Gastrocnemius medialis (tissue), 4 donors: ENCODE measurements at regions not wholly inside any gene's neighbourhood (a gene's known extent, or its start where the extent isn't known, plus 50 kb on each side); places are given as distances from the start of the nearest gene placed in this dataset.

Experiments used
- POLR2A ChIP-seq, 2 donors: fragments of 450-650 bp; IDR thresholded peaks; one replicate each; pipeline ENCODE4 v1.6.1; 2017; ENCODE audit warnings: antibody characterized with exemption in 2 of 2, mild to moderate bottlenecking in 2 of 2, moderate library complexity in 2 of 2
- TF ChIP-seq, protein P1 (sequence below), 5 experiments: fragments of 450-650 bp in 3 of 5; fragments of 200-600 bp in 2 of 5; sonication (generic) in 2 of 5; IDR thresholded peaks in 4 of 5; conservative IDR thresholded peaks in 1 of 5; 1 replicate in 4 of 5; 2 replicates in 1 of 5; pipeline ENCODE4 v1.5.1; 2016 to 2019; ENCODE audit warnings: antibody characterized with exemption in 5 of 5, mild to moderate bottlenecking in 3 of 5, moderate library complexity in 3 of 5

DNA sequence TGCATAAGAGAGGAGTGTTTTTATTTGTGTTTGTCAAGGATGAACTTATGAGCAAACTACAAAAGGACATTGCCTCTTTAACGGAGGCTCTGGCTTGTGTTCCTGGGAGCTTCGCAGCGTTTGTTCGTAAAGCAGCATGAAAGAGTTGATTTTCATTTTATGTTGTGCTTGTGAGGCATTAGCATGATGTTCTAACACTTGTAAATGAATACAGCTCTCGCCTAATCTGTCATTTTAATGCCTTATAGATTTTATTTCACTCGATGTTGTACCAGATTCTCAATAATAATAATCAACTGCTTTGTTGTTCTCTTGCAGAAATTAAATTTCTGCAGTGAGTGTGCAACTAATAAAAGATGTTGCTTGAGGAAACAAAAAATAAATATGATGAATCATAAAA lies 687.3 kb upstream of the FANCL start:
- TF ChIP-seq, protein P1, sequence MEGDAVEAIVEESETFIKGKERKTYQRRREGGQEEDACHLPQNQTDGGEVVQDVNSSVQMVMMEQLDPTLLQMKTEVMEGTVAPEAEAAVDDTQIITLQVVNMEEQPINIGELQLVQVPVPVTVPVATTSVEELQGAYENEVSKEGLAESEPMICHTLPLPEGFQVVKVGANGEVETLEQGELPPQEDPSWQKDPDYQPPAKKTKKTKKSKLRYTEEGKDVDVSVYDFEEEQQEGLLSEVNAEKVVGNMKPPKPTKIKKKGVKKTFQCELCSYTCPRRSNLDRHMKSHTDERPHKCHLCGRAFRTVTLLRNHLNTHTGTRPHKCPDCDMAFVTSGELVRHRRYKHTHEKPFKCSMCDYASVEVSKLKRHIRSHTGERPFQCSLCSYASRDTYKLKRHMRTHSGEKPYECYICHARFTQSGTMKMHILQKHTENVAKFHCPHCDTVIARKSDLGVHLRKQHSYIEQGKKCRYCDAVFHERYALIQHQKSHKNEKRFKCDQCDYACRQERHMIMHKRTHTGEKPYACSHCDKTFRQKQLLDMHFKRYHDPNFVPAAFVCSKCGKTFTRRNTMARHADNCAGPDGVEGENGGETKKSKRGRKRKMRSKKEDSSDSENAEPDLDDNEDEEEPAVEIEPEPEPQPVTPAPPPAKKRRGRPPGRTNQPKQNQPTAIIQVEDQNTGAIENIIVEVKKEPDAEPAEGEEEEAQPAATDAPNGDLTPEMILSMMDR (IDR thresholded peaks at IDR 0.05 in 4 of 5, conservative IDR thresholded peaks at IDR 0.05 in 1 of 5), result no peak
- no peak for TF ChIP-seq POLR2A (IDR thresholded peaks at IDR 0.05)
